ENCODE measurements at regions not wholly inside any gene's neighbourhood (a gene's known extent, or its start where the extent isn't known, plus 50 kb on each side); places are given as distances from the start of the nearest gene placed in this dataset.

DNA sequence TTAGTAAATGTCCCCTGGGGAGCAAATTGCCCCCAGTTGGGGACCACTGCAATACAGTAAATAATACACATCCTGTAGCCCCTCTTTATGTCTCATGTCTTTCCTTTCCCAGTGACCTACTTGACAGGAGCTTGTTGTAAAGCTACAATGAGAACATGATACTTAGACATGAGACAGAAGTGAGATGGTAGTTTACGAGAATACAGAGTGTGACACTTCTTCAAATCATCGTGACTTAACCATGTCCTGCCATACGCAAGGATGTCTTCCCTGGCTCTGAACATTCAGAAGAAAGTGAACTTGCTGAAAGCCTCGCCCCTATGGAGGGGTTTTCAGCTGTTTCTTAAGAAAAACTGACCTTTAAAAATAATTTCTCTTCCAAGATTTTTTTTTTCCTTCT, 101.0 kb upstream of the SPACA1 start:
- Mint-ChIP-seq H3K27me3 (peaks cover 7 to 24% of the 10 kb centered on the region in 2 donors), H3K9me3 (no peaks in the 10 kb centered on the region), H3K27ac (no peak overlapping the region), H3K36me3 (no peaks in the 10 kb centered on the region), H3K4me1 (no peaks in the 10 kb centered on the region), H3K4me3 (no peak overlapping the region)
- no peak for DNase-seq
- POLR2A ChIA-PET (ENCODE audit: partially characterized antibody): no interaction called here
- H3K4me1 ChIP-seq (ENCODE audit: insufficient read depth, low read length): no peaks in the 10 kb centered on the region
- H3K9me3 ChIP-seq (ENCODE audit: control insufficient read depth in 1 of 2, low read length in 2 of 2): no peaks in the 10 kb centered on the region
- H3K27ac ChIP-seq (ENCODE audit: low read depth, low read length): no peak overlapping the region
- CTCF ChIA-PET (ENCODE audit: partially characterized antibody): no interaction called here
- intact Hi-C loops (cut with micrococcal nuclease): no loop called here
- no peaks in the 10 kb centered on the region for H3K36me3 ChIP-seq (ENCODE audit: insufficient read depth, low read length)
- H3K4me3 ChIP-seq (ENCODE audit: low read length in 2 of 2): no peak overlapping the region
- H3K27me3 ChIP-seq (ENCODE audit: insufficient read depth, low read length): no peaks in the 10 kb centered on the region

DNA sequence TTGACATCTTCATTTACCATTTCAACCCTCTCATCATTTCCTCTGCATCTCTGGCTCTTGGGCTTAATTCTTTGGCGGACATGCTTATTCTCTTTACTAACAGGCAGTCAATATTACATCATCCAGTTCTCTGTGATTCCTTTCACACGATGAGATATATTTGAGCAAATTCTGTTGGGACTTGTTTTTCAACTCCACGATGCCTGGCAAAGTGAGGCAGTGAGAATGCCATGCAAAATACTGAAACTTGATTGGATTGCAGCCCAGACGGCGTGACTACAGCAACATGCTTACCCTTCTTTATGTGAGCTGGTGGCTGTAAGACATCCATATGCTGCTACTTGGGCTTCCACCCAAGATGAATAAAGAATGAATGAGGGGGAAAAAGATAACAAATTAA, 101.7 kb upstream of the SPACA1 start:
- Mint-ChIP-seq H3K4me3 (no peak overlapping the region), H3K9me3 (no peaks in the 10 kb centered on the region), H3K36me3 (no peaks in the 10 kb centered on the region), H3K27me3 (peaks cover 11 to 28% of the 10 kb centered on the region in 2 donors), H3K4me1 (no peaks in the 10 kb centered on the region), H3K27ac (no peak overlapping the region)
- ChIA-PET CTCF (ENCODE audit: partially characterized antibody) (no interaction called here), POLR2A (ENCODE audit: partially characterized antibody) (no interaction called here)
- Histone ChIP-seq H3K27ac (ENCODE audit: low read depth, low read length) (no peak overlapping the region), H3K4me3 (ENCODE audit: low read length in 2 of 2) (no peak overlapping the region), H3K9me3 (ENCODE audit: control insufficient read depth in 1 of 2, low read length in 2 of 2) (no peaks in the 10 kb centered on the region), H3K4me1 (ENCODE audit: insufficient read depth, low read length) (no peaks in the 10 kb centered on the region), H3K36me3 (ENCODE audit: insufficient read depth, low read length) (no peaks in the 10 kb centered on the region), H3K27me3 (ENCODE audit: insufficient read depth, low read length) (no peaks in the 10 kb centered on the region)
- intact Hi-C loops (cut with micrococcal nuclease): no loop called here
- DNase-seq: no peak

DNA sequence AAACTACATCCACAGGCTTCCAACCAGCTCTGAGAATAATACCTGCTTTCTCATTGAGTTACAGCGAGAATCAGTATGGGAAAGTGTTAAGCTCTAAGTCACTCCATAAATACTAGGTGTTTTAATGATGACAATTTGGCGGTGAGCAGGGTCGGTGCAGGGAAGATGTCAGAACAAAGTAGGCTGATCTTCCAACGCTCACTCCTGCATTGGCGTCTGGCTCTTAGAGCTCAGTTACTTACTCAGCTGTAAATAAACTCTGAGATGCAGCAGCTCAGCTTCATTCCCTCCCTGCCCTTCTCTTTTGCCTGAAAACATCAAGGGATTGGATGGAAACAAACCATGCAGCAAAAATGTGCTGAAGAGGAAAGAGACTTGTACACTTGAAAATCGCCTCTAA, 102.5 kb upstream of the SPACA1 start:
- Mint-ChIP-seq H3K4me1 (no peaks in the 10 kb centered on the region), H3K27me3 (peaks cover 11 to 28% of the 10 kb centered on the region in 2 donors), H3K27ac (no peak overlapping the region), H3K4me3 (no peak overlapping the region), H3K36me3 (no peaks in the 10 kb centered on the region), H3K9me3 (no peaks in the 10 kb centered on the region)
- Histone ChIP-seq H3K9me3 (ENCODE audit: control insufficient read depth in 1 of 2, low read length in 2 of 2) (no peaks in the 10 kb centered on the region), H3K36me3 (ENCODE audit: insufficient read depth, low read length) (no peaks in the 10 kb centered on the region), H3K27me3 (ENCODE audit: insufficient read depth, low read length) (no peaks in the 10 kb centered on the region), H3K4me3 (ENCODE audit: low read length in 2 of 2) (no peak overlapping the region), H3K4me1 (ENCODE audit: insufficient read depth, low read length) (no peaks in the 10 kb centered on the region), H3K27ac (ENCODE audit: low read depth, low read length) (no peak overlapping the region)
- intact Hi-C loops (cut with micrococcal nuclease): no loop called here
- ChIA-PET POLR2A (ENCODE audit: partially characterized antibody) (no interaction called here), CTCF (ENCODE audit: partially characterized antibody) (no interaction called here)
- DNase-seq: no peak

DNA sequence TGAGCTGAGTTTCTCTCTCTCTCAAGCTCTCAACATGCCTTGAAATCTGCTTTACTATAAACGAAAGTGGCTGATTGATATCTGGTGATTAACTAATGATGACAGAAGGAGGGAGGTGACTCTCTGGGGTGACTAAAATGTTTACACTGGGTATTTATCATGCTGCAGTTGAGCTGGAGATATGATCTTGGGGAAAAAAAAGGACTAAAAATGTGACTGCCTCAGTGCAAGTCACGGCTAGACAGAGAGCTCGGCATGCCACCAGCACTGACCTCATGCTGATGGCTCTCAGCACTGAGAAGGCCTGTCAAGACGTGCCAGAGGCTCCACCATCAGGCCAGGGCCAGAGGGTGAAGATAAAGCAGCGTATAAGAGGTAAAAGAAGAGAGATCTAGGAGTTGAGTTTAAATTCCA, 103.1 kb upstream of the SPACA1 start:
- Mint-ChIP-seq H3K36me3 (no peaks in the 10 kb centered on the region), H3K27me3 (peaks cover 11 to 28% of the 10 kb centered on the region in 2 donors), H3K27ac (no peak overlapping the region)

DNA sequence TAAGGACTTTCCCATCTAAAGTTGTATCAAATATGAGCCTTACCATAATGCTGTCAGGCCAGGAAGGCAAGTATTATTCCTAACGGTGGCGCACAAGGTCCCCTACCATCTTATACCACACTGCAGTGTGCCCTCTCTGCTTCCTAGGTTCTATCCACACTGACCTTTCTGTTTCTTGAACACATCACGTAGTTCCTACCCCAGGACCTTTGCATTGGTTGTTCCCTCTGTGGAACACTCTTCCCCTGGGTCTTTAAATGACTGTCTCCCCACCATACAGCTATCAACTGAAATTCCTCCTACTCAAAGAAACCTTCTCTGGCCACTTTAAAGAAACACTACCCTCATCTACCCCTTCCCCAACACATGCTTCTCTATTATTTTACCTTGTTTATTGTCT, 104.5 kb upstream of the SPACA1 start:
- Mint-ChIP-seq H3K4me3 (no peak overlapping the region), H3K36me3 (no peaks in the 10 kb centered on the region), H3K4me1 (no peaks in the 10 kb centered on the region), H3K27me3 (peaks cover 11 to 28% of the 10 kb centered on the region in 2 donors), H3K27ac (no peak overlapping the region), H3K9me3 (no peaks in the 10 kb centered on the region)
- no peaks in the 10 kb centered on the region for H3K9me3 ChIP-seq (ENCODE audit: control insufficient read depth in 1 of 2, low read length in 2 of 2)
- DNase-seq: no peak
- CTCF ChIA-PET (ENCODE audit: partially characterized antibody): no interaction called here
- H3K4me1 ChIP-seq (ENCODE audit: insufficient read depth, low read length): no peaks in the 10 kb centered on the region
- no peaks in the 10 kb centered on the region for H3K27me3 ChIP-seq (ENCODE audit: insufficient read depth, low read length)
- H3K4me3 ChIP-seq (ENCODE audit: low read length in 2 of 2): no peak overlapping the region
- POLR2A ChIA-PET (ENCODE audit: partially characterized antibody): no interaction called here
- intact Hi-C loops (cut with micrococcal nuclease): no loop called here
- no peaks in the 10 kb centered on the region for H3K36me3 ChIP-seq (ENCODE audit: insufficient read depth, low read length)
- H3K27ac ChIP-seq (ENCODE audit: low read depth, low read length): no peak overlapping the region

More for the DNA sequence above, 103.1 kb upstream of the SPACA1 start:
- Histone ChIP-seq H3K27ac (ENCODE audit: low read depth, low read length) (no peak overlapping the region), H3K4me1 (ENCODE audit: insufficient read depth, low read length) (no peaks in the 10 kb centered on the region), H3K4me3 (ENCODE audit: low read length in 2 of 2) (no peak overlapping the region), H3K9me3 (ENCODE audit: control insufficient read depth in 1 of 2, low read length in 2 of 2) (no peaks in the 10 kb centered on the region), H3K36me3 (ENCODE audit: insufficient read depth, low read length) (no peaks in the 10 kb centered on the region), H3K27me3 (ENCODE audit: insufficient read depth, low read length) (no peaks in the 10 kb centered on the region)
- POLR2A ChIA-PET (ENCODE audit: partially characterized antibody): no interaction called here
- CTCF ChIA-PET (ENCODE audit: partially characterized antibody): no interaction called here
- DNase-seq: no peak
- Mint-ChIP-seq H3K4me3 (no peak overlapping the region), H3K9me3 (no peaks in the 10 kb centered on the region), H3K4me1 (no peaks in the 10 kb centered on the region)
- intact Hi-C loops (cut with micrococcal nuclease): no loop called here

DNA sequence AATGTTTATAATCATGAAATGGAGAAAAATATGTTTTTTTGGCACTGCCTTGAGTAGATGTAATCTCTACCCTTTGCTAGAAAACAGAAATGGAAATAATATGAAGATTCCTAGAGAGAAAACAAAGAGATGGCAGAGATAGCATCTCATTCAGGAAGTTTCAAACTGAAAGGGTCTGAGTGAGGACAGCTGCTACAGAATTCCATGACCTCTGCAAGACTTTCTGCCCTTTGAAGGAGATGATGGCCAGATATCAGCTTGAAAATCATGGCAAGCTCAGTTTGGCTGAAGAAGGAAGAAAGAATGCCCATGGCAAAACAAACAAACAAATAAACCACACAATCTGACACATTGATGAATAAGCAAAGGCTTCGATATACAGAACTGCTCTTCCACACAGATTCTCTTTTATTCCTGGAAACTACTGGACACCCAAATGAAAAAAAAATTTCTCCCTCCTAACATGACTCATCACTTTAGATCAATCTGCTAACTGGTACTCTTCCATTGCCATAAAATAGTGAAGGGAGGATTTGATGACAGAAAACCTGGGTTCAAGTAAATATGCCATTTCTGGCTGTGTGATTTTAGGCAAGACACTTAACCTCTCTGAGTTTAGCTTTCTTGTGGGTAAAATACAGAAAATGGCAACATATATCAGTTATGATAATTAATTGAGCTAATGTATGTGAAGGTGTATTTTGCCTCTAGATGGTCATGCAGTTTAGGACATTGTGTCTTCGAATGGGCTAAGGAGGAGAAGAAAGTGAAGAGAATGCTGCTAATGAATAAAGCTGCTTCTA, 105.9 kb upstream of the SPACA1 start:
- no peak for DNase-seq
- Mint-ChIP-seq H3K4me3 (no peak overlapping the region), H3K27me3 (peaks cover 11 to 22% of the 10 kb centered on the region in 2 donors), H3K36me3 (no peaks in the 10 kb centered on the region), H3K4me1 (no peaks in the 10 kb centered on the region), H3K27ac (no peak overlapping the region), H3K9me3 (no peaks in the 10 kb centered on the region)
- no peak overlapping the region for H3K27ac ChIP-seq (ENCODE audit: low read depth, low read length)
- H3K27me3 ChIP-seq (ENCODE audit: insufficient read depth, low read length): no peaks in the 10 kb centered on the region
- intact Hi-C loops (cut with micrococcal nuclease): no loop called here
- no peak overlapping the region for H3K4me3 ChIP-seq (ENCODE audit: low read length in 2 of 2)
- no peaks in the 10 kb centered on the region for H3K9me3 ChIP-seq (ENCODE audit: control insufficient read depth in 1 of 2, low read length in 2 of 2)
- ChIA-PET POLR2A (ENCODE audit: partially characterized antibody) (no interaction called here), CTCF (ENCODE audit: partially characterized antibody) (interaction anchor here (0.8 to 4.7 kb wide), 2 partner anchors 10 to 12 kb away, joined by 3 to 19 read pairs; no protein-coding TSS in a partner anchor)
- no peaks in the 10 kb centered on the region for H3K36me3 ChIP-seq (ENCODE audit: insufficient read depth, low read length)
- H3K4me1 ChIP-seq (ENCODE audit: insufficient read depth, low read length): no peaks in the 10 kb centered on the region

DNA sequence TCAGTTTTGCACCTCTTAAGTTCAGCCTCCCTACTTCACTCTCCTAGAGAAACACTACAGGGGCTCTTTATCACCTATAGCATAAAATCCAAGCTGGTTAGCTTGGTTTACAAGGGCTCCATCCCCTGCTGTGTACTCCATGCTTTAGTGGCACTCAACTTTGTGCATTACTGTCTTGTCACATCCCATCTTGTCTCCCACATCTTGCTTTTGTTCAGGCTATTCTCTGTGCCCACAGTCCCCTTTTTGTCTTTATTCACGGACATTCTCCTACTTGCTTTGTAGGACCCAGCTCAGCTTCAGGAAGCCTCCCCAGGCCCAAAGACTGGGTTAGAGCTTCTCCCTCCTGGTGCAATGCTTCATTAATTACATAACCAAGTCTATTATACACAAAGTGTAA, 107.9 kb upstream of the SPACA1 start:
- no peaks in the 10 kb centered on the region for H3K36me3 Mint-ChIP-seq
- Histone ChIP-seq H3K36me3 (ENCODE audit: insufficient read depth, low read length) (no peaks in the 10 kb centered on the region), H3K4me3 (ENCODE audit: low read length in 2 of 2) (no peak overlapping the region), H3K9me3 (ENCODE audit: control insufficient read depth in 1 of 2, low read length in 2 of 2) (no peaks in the 10 kb centered on the region), H3K4me1 (ENCODE audit: insufficient read depth, low read length) (no peaks in the 10 kb centered on the region), H3K27me3 (ENCODE audit: insufficient read depth, low read length) (no peaks in the 10 kb centered on the region), H3K27ac (ENCODE audit: low read depth, low read length) (no peak overlapping the region)
- ChIA-PET POLR2A (ENCODE audit: partially characterized antibody) (no interaction called here), CTCF (ENCODE audit: partially characterized antibody) (interaction anchor here (4.7 kb wide), 1 partner anchor 10 kb away, joined by 19 read pairs; no protein-coding TSS in a partner anchor)
- no peaks in the 10 kb centered on the region for H3K4me1 Mint-ChIP-seq
- no peaks in the 10 kb centered on the region for H3K9me3 Mint-ChIP-seq
- no peak for DNase-seq
- H3K27ac Mint-ChIP-seq: no peak overlapping the region
- intact Hi-C loops (cut with micrococcal nuclease): no loop called here
- peaks cover 11 to 16% of the 10 kb centered on the region in 2 donors for H3K27me3 Mint-ChIP-seq
- no peak overlapping the region for H3K4me3 Mint-ChIP-seq

Measured in CD4-positive, alpha-beta memory T cell (primary cell).